Cardiac septum (tissue), 1 donor: ENCODE measurements at regions not wholly inside any gene's neighbourhood (a gene's known extent, or its start where the extent isn't known, plus 50 kb on each side); places are given as distances from the start of the nearest gene placed in this dataset.
"Not testable (repeated sequence)": the region's sequence is repeated elsewhere in the genome, so short reads cannot be mapped to it uniquely, and the experiment has no call there.

Experiments
- DNase-seq: peaks from one replicate; pipeline ENCODE4 v3.0.0-alpha.2; 2020; ENCODE audit warnings: low spot score
- intact Hi-C: fragments of 100-400 bp; cut with DNase I; formaldehyde crosslinking; loops from one replicate; pipeline ENCODE4 v1.14.0; 2022
- donor health status: DM: no; HTN: no; CAD: no.

- no peak for DNase-seq
- intact Hi-C loops: loop anchor here (5.0 kb wide), 1 partner anchor 337 kb away; no protein-coding TSS in a partner anchor
Observed at GRCh38 chr12:131643631-131644452, 67.0 kb upstream of the SFSWAP start.

- intact Hi-C loops: loop anchor here (5.0 kb wide), 1 partner anchor 337 kb away; no protein-coding TSS in a partner anchor
- no peak for DNase-seq
Observed at GRCh38 chr12:131644481-131644880, 66.4 kb upstream of the SFSWAP start.

DNA sequence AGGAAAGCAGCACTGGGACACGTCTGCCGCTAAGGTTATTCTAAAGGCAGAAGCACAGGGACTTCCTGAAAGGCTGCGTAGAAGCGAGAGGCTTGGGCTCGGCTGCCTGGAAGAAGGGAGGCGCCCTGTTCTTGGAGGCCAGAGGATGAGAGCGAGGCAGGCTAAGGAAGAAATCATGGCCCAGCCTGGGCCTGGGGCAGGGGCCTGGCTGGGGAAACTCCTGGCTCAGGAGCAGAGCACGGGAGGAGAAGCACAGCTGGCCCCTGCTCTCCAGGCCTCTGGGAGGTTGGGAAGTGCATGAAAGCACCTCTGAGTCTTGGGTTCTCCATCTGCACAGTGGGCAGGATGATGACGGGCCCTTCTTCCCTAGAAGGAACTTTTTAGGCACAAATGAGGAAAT is 66.0 kb upstream of the SFSWAP start:
- intact Hi-C loops: loop anchor here (5.0 kb wide), 1 partner anchor 338 kb away; no protein-coding TSS in a partner anchor
- not testable (repeated sequence) for DNase-seq

DNA sequence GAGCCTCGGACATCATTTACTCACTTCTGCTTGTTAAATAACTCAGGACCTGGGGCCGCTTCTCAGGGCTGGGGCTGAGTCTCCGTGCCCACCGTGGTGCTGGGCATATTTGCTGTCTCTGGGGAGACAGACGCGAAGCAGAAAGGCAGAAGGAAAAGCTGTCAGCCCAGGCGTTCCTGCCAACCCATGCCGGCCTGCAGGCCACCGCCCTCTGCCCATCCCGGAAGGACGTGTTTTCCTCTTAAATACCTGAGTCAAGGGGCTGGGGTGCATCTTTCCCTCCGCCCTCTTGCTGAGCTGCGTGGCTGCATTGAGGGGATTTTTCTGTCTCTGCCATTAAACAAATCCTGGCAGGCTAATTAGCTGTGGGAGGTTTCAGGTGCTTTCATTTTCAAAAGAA is 65.3 kb upstream of the SFSWAP start:
- DNase-seq, intact Hi-C loops: not testable (repeated sequence)

DNA sequence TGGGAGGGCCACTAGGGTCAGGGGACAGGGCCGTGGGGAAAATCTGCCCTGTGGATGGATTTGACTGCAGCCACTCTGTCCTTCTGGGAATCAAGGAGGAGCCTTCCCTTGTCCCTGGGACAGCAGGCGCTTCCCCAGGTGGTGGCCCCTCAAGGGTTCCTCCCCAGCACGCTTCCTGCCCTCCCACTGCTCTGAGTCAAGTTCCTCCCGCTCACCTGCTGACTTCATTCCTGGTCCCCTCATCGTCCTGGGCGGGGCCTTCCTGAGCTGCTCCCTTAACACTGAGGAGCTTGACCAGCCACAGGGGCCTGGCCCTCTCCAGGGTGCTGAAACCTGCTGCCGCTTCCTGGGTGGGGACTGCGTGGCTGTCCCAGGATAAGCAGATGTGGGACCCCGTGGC is 64.4 kb upstream of the SFSWAP start:
- intact Hi-C loops, DNase-seq: not testable (repeated sequence)

- intact Hi-C loops: no loop called here
- DNase-seq: no peak
Observed at GRCh38 chr12:131647667-131648066, 63.2 kb upstream of the SFSWAP start.

DNA sequence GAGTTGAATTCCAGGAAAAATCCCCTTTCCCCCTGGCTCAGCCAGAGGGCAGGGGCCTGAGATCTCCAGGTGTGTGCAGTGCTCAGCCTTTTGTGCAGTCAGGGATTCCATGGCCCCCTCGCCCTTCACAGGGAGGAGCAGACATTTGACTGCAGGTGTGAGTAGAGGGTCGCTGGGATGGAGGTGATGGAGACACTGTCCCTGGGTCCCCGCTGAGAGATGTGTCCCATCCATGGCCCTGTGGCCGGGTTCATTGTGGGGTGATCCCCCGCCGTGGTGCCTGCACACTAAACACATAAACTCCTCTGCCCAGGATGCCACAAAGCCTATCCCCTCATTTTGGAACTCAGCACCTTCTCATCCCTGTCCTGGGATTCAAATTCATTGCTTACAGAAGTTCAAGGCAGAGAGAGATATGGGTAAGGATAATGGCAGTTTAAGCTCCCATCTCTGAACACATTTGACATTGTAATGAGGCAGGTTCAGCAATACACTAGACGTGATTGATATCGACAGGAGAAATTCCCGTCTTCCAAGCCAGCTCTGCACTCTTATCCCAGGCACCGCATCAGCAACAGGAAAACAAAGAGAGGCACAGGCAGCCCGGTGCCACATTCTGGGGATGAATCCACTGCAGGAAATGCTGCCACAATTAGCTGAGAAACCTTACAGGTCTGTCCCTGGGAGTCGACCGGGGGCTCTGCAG is 55.3 kb upstream of the SFSWAP start:
- DNase-seq, intact Hi-C loops: not testable (repeated sequence)

- intact Hi-C loops, DNase-seq: not testable (repeated sequence)
Observed at GRCh38 chr12:131656796-131657195, 54.1 kb upstream of the SFSWAP start.

DNA sequence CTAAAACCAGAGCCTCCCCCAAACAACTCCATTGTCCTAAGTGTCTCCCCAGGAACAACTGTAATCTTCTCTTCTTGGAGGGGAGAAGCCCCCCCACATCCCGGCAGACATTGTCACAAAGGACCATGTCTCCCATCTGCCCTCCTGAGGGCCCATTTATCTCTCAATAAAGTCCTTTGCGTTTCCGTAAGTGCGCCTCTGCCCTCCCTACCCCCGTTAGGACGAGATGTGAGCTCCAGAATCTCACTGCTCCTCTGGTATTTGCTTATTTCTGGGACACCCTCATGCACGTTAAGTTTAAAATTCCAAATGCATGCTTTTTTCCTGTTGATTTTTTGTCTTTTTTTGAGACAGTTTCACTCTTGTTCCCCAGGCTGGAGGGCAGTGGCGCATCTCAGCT is 52.3 kb upstream of the SFSWAP start:
- DNase-seq, intact Hi-C loops: not testable (repeated sequence)

DNA sequence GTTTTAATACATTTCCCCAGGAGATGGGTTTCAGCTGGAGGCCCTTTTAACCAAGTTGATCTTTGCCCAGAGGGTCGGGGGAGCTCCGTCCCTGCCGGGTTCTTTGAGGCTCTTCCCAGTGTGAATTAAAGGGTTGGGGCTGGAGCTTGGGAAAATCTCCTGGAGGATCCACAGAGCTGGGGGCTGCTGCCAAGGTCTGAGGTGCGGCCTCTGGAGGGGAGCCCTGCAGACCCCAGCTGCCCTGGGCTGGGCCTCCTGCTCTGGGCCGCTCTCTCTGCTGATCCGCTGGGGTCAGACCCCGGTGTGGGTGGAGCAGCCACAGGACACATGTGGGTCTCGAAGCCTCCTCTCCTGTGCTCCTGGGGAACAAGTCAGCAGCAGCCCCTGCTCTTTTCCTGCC is 51.4 kb upstream of the SFSWAP start:
- intact Hi-C loops, DNase-seq: not testable (repeated sequence)

- DNase-seq, intact Hi-C loops: not testable (repeated sequence)
Observed at GRCh38 chr12:131659976-131660375, 50.9 kb upstream of the SFSWAP start.

DNA sequence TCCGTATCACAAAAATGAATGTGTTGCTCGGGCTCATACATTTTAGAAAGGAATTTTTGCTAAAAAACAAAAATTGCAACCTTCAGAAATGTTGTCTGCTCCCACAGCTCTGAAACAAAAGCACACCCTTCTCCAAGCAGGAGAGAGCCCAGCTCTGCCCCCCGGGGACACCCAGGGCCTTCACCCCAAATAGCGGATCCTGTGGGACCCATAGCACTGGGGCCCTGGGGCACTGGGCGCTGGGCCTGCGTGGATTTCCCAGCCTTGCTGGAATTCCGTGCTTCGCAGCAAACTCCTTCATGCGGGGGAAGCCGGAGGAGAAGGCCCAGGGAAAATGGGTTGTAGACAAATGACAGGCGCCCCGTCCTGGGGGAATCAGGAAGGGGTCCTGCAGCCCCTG is 50.5 kb upstream of the SFSWAP start:
- DNase-seq, intact Hi-C loops: not testable (repeated sequence)
